GM20000 (cell line): ENCODE measurements at regions not wholly inside any gene's neighbourhood (a gene's known extent, or its start where the extent isn't known, plus 50 kb on each side); places are given as distances from the start of the nearest gene placed in this dataset.

Experiments
- DNase-seq: peaks from one replicate; pipeline ENCODE4 v3.0.0; 2012; ENCODE audit warnings: low spot score
- CTCF ChIP-seq: IDR thresholded peaks from 2 replicates; pipeline ENCODE4 v1.5.1; 2012; ENCODE audit warnings: mild to moderate bottlenecking, control low read depth; ENCODE audit errors: extremely low read depth, missing control alignments

DNA sequence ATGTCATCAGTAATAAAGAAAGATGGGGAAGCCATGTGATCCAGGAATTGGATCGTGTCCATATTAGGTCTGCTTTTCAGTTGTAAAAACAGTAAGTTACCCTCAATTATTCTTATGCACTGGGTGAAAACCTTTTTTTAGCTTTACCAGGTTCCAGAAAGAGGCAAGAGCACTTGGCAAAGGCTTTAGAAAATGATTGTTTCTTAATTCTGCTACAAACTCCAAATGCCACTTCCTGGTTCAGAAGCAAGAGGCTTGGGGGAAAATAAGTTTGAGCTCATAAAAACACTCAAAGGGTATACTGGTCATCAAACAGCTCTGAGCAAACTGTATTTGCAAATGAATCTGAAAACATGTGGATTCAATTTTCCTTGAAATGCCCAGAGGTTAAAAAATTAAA is 615.6 kb downstream of the EBF1 start:
- no peak for DNase-seq
- no peak for TF ChIP-seq CTCF

GRCh38 chr5:158483281-158483860 is 616.3 kb downstream of the EBF1 start:
- no peak for DNase-seq
- TF ChIP-seq CTCF, result no peak

DNA sequence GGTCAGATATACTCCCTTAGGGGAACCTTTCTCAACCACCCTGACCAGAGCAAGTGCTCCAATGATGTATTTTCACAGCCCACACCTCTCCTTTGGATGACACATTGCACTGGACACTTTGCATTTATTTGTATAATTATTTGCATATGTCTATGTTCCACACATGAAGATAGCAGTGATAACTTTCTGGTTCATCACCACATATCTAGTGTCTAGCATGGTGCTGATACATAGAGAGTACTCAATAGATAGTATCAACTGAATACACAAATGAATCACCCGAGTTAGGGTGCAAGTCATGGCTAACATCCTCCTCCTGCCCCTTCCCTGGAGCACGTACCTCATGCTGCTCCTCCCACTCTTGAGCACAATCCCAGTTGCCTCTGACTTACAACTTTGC is 617.6 kb downstream of the EBF1 start:
- no peak for DNase-seq
- no peak for TF ChIP-seq CTCF

DNA sequence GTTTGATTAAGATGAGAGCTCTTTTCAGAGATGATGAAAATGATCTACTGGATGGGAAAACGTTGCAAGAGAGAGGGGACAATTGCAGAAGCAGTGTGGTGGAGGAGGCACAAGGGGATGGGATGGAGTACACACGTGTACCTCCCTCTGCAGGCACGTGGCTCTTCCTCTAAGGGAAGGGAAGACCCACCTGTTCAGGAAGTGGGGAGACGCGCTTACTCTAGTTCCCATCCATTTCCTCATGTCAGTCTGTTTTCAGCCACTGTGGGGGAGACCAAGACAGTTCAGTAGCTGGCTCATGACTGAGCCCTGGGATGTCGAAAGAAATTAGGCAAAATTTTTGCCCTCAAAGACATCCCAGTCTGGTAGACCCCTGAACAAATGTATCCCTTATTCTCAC is 619.2 kb upstream of the CLINT1 start:
- no peak for TF ChIP-seq CTCF
- DNase-seq, result no peak

- no peak for TF ChIP-seq CTCF
- DNase-seq, result no peak
Observed at GRCh38 chr5:158477214-158477613, 618.3 kb upstream of the CLINT1 start.

- DNase-seq, result no peak
- no peak for TF ChIP-seq CTCF
Observed at GRCh38 chr5:158473016-158473635, 614.2 kb upstream of the CLINT1 start.

DNA sequence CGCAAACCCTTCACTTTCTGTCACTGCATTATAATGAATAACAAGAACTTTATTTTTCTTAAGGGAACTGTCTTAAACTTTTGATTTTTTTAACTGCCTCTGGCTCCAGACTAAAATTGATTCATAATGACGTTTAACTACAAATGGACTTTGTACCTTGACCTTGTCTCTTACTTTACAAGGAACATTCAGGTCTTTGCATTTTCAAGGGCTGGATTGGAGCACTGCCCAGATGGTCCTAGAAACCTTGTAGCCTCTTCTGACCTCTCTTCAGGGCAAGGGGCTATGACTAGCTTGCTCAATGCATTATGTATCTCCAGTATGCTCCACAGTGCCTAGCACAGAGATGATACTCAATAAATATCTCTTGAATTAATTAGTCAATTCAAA is 612.6 kb upstream of the CLINT1 start:
- TF ChIP-seq CTCF, result no peak
- no peak for DNase-seq
